KMS-11 (cell line): ENCODE measurements at regions not wholly inside any gene's neighbourhood (a gene's known extent, or its start where the extent isn't known, plus 50 kb on each side); places are given as distances from the start of the nearest gene placed in this dataset.

ENCODE experiments used
- H2AFZ ChIP-seq: fragments of 200-600 bp; sonication (generic); 2 replicates; pipeline ENCODE4 v1.6.1; 2016; ENCODE audit warnings: antibody characterized with exemption, mixed run types, low read depth
- H3K27ac ChIP-seq: fragments of 200-600 bp; sonication (generic); 2 replicates; pipeline ENCODE4 v1.6.1; 2016; ENCODE audit warnings: mild to moderate bottlenecking, mixed run types
- H3K27me3 ChIP-seq: fragments of 200-600 bp; sonication (generic); 2 replicates; pipeline ENCODE4 v1.6.1; 2017; ENCODE audit warnings: mild to moderate bottlenecking, low read depth, mixed run types, moderate library complexity; ENCODE audit not compliant: insufficient read depth
- H3K36me3 ChIP-seq: fragments of 200-600 bp; sonication (generic); 2 replicates; pipeline ENCODE4 v1.6.1; 2017; ENCODE audit warnings: mild to moderate bottlenecking, mixed run types; ENCODE audit not compliant: insufficient read depth
- H3K4me1 ChIP-seq: fragments of 200-600 bp; sonication (generic); 2 replicates; pipeline ENCODE4 v1.6.1; 2016; ENCODE audit warnings: mild to moderate bottlenecking, low read depth, mixed run types; ENCODE audit not compliant: poor library complexity, severe bottlenecking
- H3K4me2 ChIP-seq: fragments of 200-600 bp; sonication (generic); 2 replicates; pipeline ENCODE4 v1.7.0; 2016; ENCODE audit warnings: mild to moderate bottlenecking, mixed run types
- H3K4me3 ChIP-seq: fragments of 200-600 bp; sonication (generic); IDR thresholded peaks from 2 replicates; pipeline ENCODE4 v1.6.1; 2017; ENCODE audit warnings: low read depth, low read length, mixed read lengths; ENCODE audit not compliant: insufficient read depth
- H3K79me2 ChIP-seq: fragments of 200-600 bp; sonication (generic); 2 replicates; pipeline ENCODE4 v1.6.1; 2016; ENCODE audit warnings: low read depth, mixed run types; ENCODE audit not compliant: insufficient read depth
- H3K9ac ChIP-seq: fragments of 200-600 bp; sonication (generic); 2 replicates; pipeline ENCODE4 v1.6.1; 2016; ENCODE audit warnings: mild to moderate bottlenecking, mixed run types
- H4K20me1 ChIP-seq: fragments of 200-600 bp; sonication (generic); 2 replicates; pipeline ENCODE4 v1.6.1; 2016; ENCODE audit warnings: mild to moderate bottlenecking, mixed run types; ENCODE audit not compliant: insufficient read depth
- CTCF ChIP-seq: fragments of 200-600 bp; sonication (generic); conservative IDR thresholded peaks from 2 replicates; pipeline ENCODE4 v1.6.1; 2017; ENCODE audit warnings: low read depth, mild to moderate bottlenecking, antibody characterized with exemption, low read length, moderate library complexity, mixed read lengths

- Histone ChIP-seq H3K4me3 (no peak overlapping the region), H3K9ac (no peak overlapping the region), H3K27me3 (no peaks in the 10 kb centered on the region), H3K4me1 (no peaks in the 10 kb centered on the region), H3K4me2 (no peak overlapping the region), H3K36me3 (no peaks in the 10 kb centered on the region), H3K79me2 (no peaks in the 10 kb centered on the region), H3K27ac (no peak overlapping the region), H4K20me1 (no peaks in the 10 kb centered on the region), H2AFZ (no peak overlapping the region)
- TF ChIP-seq CTCF = no peak
Observed at GRCh38 chr6:23656255-23657194, 469.5 kb upstream of the NRSN1 start.

- Histone ChIP-seq H3K27ac (no peak overlapping the region), H3K27me3 (no peaks in the 10 kb centered on the region), H3K4me1 (no peaks in the 10 kb centered on the region), H2AFZ (no peak overlapping the region), H3K79me2 (no peaks in the 10 kb centered on the region), H3K4me2 (no peak overlapping the region), H3K36me3 (no peaks in the 10 kb centered on the region), H4K20me1 (no peaks in the 10 kb centered on the region), H3K9ac (no peak overlapping the region), H3K4me3 (no peak overlapping the region)
- 0 out of 2 replicates have a peak, but pooled peaks have one; percentile 18 for TF ChIP-seq CTCF
Observed at GRCh38 chr6:23659125-23659524, 466.9 kb upstream of the NRSN1 start.

GRCh38 chr6:23661549-23661948 is 464.5 kb upstream of the NRSN1 start:
- no peaks in the 10 kb centered on the region for H4K20me1 ChIP-seq
- no peak overlapping the region for H3K9ac ChIP-seq
- no peak overlapping the region for H3K4me3 ChIP-seq
- TF ChIP-seq CTCF = no peak
- H3K79me2 ChIP-seq = no peaks in the 10 kb centered on the region
- no peak overlapping the region for H3K4me2 ChIP-seq
- H3K27me3 ChIP-seq = no peaks in the 10 kb centered on the region
- no peak overlapping the region for H3K27ac ChIP-seq
- no peaks in the 10 kb centered on the region for H3K4me1 ChIP-seq
- H2AFZ ChIP-seq = no peak overlapping the region
- no peaks in the 10 kb centered on the region for H3K36me3 ChIP-seq

GRCh38 chr6:23663096-23663495 is 462.9 kb upstream of the NRSN1 start:
- no peaks in the 10 kb centered on the region for H3K36me3 ChIP-seq
- no peak overlapping the region for H2AFZ ChIP-seq
- H3K4me1 ChIP-seq = no peaks in the 10 kb centered on the region
- TF ChIP-seq CTCF = no peak
- H3K79me2 ChIP-seq = no peaks in the 10 kb centered on the region
- no peaks in the 10 kb centered on the region for H3K27me3 ChIP-seq
- no peak overlapping the region for H3K4me3 ChIP-seq
- no peak overlapping the region for H3K4me2 ChIP-seq
- no peak overlapping the region for H3K27ac ChIP-seq
- H4K20me1 ChIP-seq = no peaks in the 10 kb centered on the region
- H3K9ac ChIP-seq = no peak overlapping the region
